ENCODE measurements at regions not wholly inside any gene's neighbourhood (a gene's known extent, or its start where the extent isn't known, plus 50 kb on each side); places are given as distances from the start of the nearest gene placed in this dataset.
"Not testable (repeated sequence)": the region's sequence is repeated elsewhere in the genome, so short reads cannot be mapped to it uniquely, and the experiment has no call there.

GRCh38 chr3:118239253-118239652, 795.4 kb downstream of the IGSF11 start:
- ChIA-PET CTCF (no interaction called here), POLR2A (no interaction called here)
- Histone ChIP-seq H3K4me1 (ENCODE audit: insufficient read depth, low read length) (no peaks in the 10 kb centered on the region), H3K27me3 (ENCODE audit: control insufficient read depth in 1 of 2, insufficient read depth in 2 of 2, low read length in 2 of 2) (no peaks in the 10 kb centered on the region), H3K9me3 (ENCODE audit: control insufficient read depth in 1 of 2, insufficient read depth in 1 of 2, low read length in 2 of 2) (no peaks in the 10 kb centered on the region), H3K27ac (ENCODE audit: low read depth in 1 of 2, low read length in 2 of 2) (no peak overlapping the region), H3K4me3 (ENCODE audit: low read length) (no peak overlapping the region), H3K36me3 (ENCODE audit: insufficient read depth, low read length) (no peaks in the 10 kb centered on the region)
- intact Hi-C loops (cut with DNase I, micrococcal nuclease) = no loop called here
- DNase-seq (no peak), ATAC-seq (ENCODE audit: poor library complexity) (no peak)
- Mint-ChIP-seq H3K4me3 (no peak overlapping the region), H3K9me3 (peaks cover 1% of the 10 kb centered on the region), H3K27me3 (no peaks in the 10 kb centered on the region), H3K36me3 (ENCODE audit: low read depth) (no peaks in the 10 kb centered on the region), H3K4me1 (ENCODE audit: low read depth) (no peaks in the 10 kb centered on the region), H3K27ac (no peak overlapping the region)
- no peak for TF ChIP-seq CTCF (IDR thresholded peaks at IDR 0.05)

GRCh38 chr3:118244761-118245160, 789.9 kb downstream of the IGSF11 start:
- Mint-ChIP-seq H3K4me1 (ENCODE audit: low read depth) (no peaks in the 10 kb centered on the region), H3K4me3 (no peak overlapping the region), H3K36me3 (ENCODE audit: low read depth) (no peaks in the 10 kb centered on the region), H3K27me3 (no peaks in the 10 kb centered on the region), H3K27ac (no peak overlapping the region), H3K9me3 (peaks cover 10% of the 10 kb centered on the region)
- no peak overlapping the region for H3K27ac ChIP-seq (ENCODE audit: low read depth in 1 of 2, low read length in 2 of 2)
- TF ChIP-seq CTCF (IDR thresholded peaks at IDR 0.05) = no peak
- no peak for ATAC-seq (ENCODE audit: poor library complexity)
- no peaks in the 10 kb centered on the region for H3K9me3 ChIP-seq (ENCODE audit: control insufficient read depth in 1 of 2, insufficient read depth in 1 of 2, low read length in 2 of 2)
- no peaks in the 10 kb centered on the region for H3K36me3 ChIP-seq (ENCODE audit: insufficient read depth, low read length)
- H3K4me3 ChIP-seq (ENCODE audit: low read length) = no peak overlapping the region
- intact Hi-C loops (cut with DNase I, micrococcal nuclease) = no loop called here
- ChIA-PET POLR2A (no interaction called here), CTCF (no interaction called here)
- no peaks in the 10 kb centered on the region for H3K4me1 ChIP-seq (ENCODE audit: insufficient read depth, low read length)
- no peaks in the 10 kb centered on the region for H3K27me3 ChIP-seq (ENCODE audit: control insufficient read depth in 1 of 2, insufficient read depth in 2 of 2, low read length in 2 of 2)
- no peak for DNase-seq

- TF ChIP-seq CTCF (IDR thresholded peaks at IDR 0.05) = no peak
- Histone ChIP-seq H3K4me1 (ENCODE audit: insufficient read depth, low read length) (no peaks in the 10 kb centered on the region), H3K36me3 (ENCODE audit: insufficient read depth, low read length) (no peaks in the 10 kb centered on the region), H3K4me3 (ENCODE audit: low read length) (no peak overlapping the region), H3K27me3 (ENCODE audit: control insufficient read depth in 1 of 2, insufficient read depth in 2 of 2, low read length in 2 of 2) (no peaks in the 10 kb centered on the region), H3K9me3 (ENCODE audit: control insufficient read depth in 1 of 2, insufficient read depth in 1 of 2, low read length in 2 of 2) (no peaks in the 10 kb centered on the region), H3K27ac (ENCODE audit: low read depth in 1 of 2, low read length in 2 of 2) (no peak overlapping the region)
- peaks cover 10% of the 10 kb centered on the region for H3K9me3 Mint-ChIP-seq
- no peaks in the 10 kb centered on the region for H3K36me3 Mint-ChIP-seq (ENCODE audit: low read depth)
- H3K27me3 Mint-ChIP-seq = no peaks in the 10 kb centered on the region
- no peak overlapping the region for H3K4me3 Mint-ChIP-seq
- no peak for DNase-seq
- CTCF ChIA-PET = no interaction called here
- ATAC-seq (ENCODE audit: poor library complexity) = no peak
- intact Hi-C loops (cut with DNase I, micrococcal nuclease) = no loop called here
- H3K27ac Mint-ChIP-seq = no peak overlapping the region
- H3K4me1 Mint-ChIP-seq (ENCODE audit: low read depth) = no peaks in the 10 kb centered on the region
- POLR2A ChIA-PET = no interaction called here
Observed at GRCh38 chr3:118245312-118245711, 789.3 kb downstream of the IGSF11 start.

- H3K27me3 ChIP-seq (ENCODE audit: control insufficient read depth in 1 of 2, insufficient read depth in 2 of 2, low read length in 2 of 2); H3K27ac ChIP-seq (ENCODE audit: low read depth in 1 of 2, low read length in 2 of 2); H3K9me3 ChIP-seq (ENCODE audit: control insufficient read depth in 1 of 2, insufficient read depth in 1 of 2, low read length in 2 of 2); H3K27ac Mint-ChIP-seq; H3K36me3 ChIP-seq (ENCODE audit: insufficient read depth, low read length); POLR2A ChIA-PET; H3K4me1 Mint-ChIP-seq (ENCODE audit: low read depth); CTCF ChIA-PET; H3K4me3 ChIP-seq (ENCODE audit: low read length); intact Hi-C loops (cut with DNase I, micrococcal nuclease); H3K36me3 Mint-ChIP-seq (ENCODE audit: low read depth); H3K27me3 Mint-ChIP-seq; H3K4me3 Mint-ChIP-seq; DNase-seq; ATAC-seq (ENCODE audit: poor library complexity); H3K4me1 ChIP-seq (ENCODE audit: insufficient read depth, low read length): not testable (repeated sequence)
- peaks cover 12% of the 10 kb centered on the region for H3K9me3 Mint-ChIP-seq
Observed at GRCh38 chr3:118258850-118259249, 775.8 kb downstream of the IGSF11 start.

Measured in CD4-positive, alpha-beta T cell (primary cell).